ENCODE measurements at regions not wholly inside any gene's neighbourhood (a gene's known extent, or its start where the extent isn't known, plus 50 kb on each side); places are given as distances from the start of the nearest gene placed in this dataset.

- no peak for TF ChIP-seq EZH2 (IDR thresholded peaks at IDR 0.05; ENCODE audit: insufficient read depth, poor library complexity, severe bottlenecking)
- no peak for TF ChIP-seq EZH2phosphoT487 (IDR thresholded peaks at IDR 0.05; ENCODE audit: insufficient read depth, low read depth)
These were observed 296.3 kb upstream of the PRKD1 start for GRCh38 chr14:30223966-30224365.

All from GM23248 (cell line).